ENCODE measurements at regions not wholly inside any gene's neighbourhood (a gene's known extent, or its start where the extent isn't known, plus 50 kb on each side); places are given as distances from the start of the nearest gene placed in this dataset.

- TF ChIP-seq CTCF (optimal IDR thresholded peaks at IDR 0.05 in 1 of 3, IDR thresholded peaks at IDR 0.05 in 1 of 3, conservative IDR thresholded peaks at IDR 0.05 in 1 of 3; ENCODE audit: extremely low read depth in 1 of 3, insufficient read depth in 2 of 3, low read length in 3 of 3) (no peak), EZH2 (IDR thresholded peaks at IDR 0.05; ENCODE audit: low read length) (no peak)
These were observed 970.5 kb upstream of the EEF2KMT start for GRCh38 chr16:6068063-6068462.

All from keratinocyte (primary cell).